Loucy (cell line): ENCODE measurements at regions not wholly inside any gene's neighbourhood (a gene's known extent, or its start where the extent isn't known, plus 50 kb on each side); places are given as distances from the start of the nearest gene placed in this dataset.

Experiments used
- CTCF ChIP-seq: fragments of 200-600 bp; sonication (generic); conservative IDR thresholded peaks from 2 replicates; pipeline ENCODE4 v1.5.1; 2014; ENCODE audit warnings: mild to moderate bottlenecking, antibody characterized with exemption, low read length
- EZH2phosphoT487 ChIP-seq: fragments of 200-600 bp; IDR thresholded peaks from 2 replicates; pipeline ENCODE4 v1.6.1; 2018; ENCODE audit warnings: antibody characterized with exemption, mild to moderate bottlenecking, moderate library complexity, borderline replicate concordance

- TF ChIP-seq CTCF = no peak
- no peak for TF ChIP-seq EZH2phosphoT487
Observed at GRCh38 chr2:187996630-187997029, 295.0 kb upstream of the GULP1 start.
